IMR-90 (cell line): ENCODE measurements at regions not wholly inside any gene's neighbourhood (a gene's known extent, or its start where the extent isn't known, plus 50 kb on each side); places are given as distances from the start of the nearest gene placed in this dataset.

Experiments used
- ATAC-seq: fragments of 200-7000 bp; cut with Tn5 transposase; 2 replicates; pipeline ENCODE4 v1.9.1; 2020; ENCODE audit warnings: low read depth, mild to moderate bottlenecking, moderate library complexity
- BruUV-seq: library from RNA; stranded (reverse); fragments of 400-500 nt; replicated peaks from 2 replicates; lab custom pipeline; 2021; lab: Mats Ljungman, UMichigan
- CTCF ChIA-PET: fragments of 300-600 bp; formaldehyde crosslinking; extraction: SDS; loops from one replicate; lab custom pipeline; 2021; ENCODE audit warnings: antibody characterized with exemption; lab: Yijun Ruan, JAX
- POLR2A ChIA-PET: fragments of 300-600 bp; sonication (Branson Sonifier 250); formaldehyde crosslinking; loops from one replicate; lab custom pipeline; 2022; ENCODE audit warnings: antibody characterized with exemption; ENCODE audit not compliant: unreplicated experiment; lab: Charles Lee
- DNase-seq: peaks from one replicate; pipeline ENCODE4 v3.0.0; 2013
- H2AFZ ChIP-seq: replicated peaks from 2 replicates; pipeline ENCODE3; 2013; ENCODE audit warnings: low read length, mild to moderate bottlenecking; ENCODE audit not compliant: poor library complexity
- H2AK5ac ChIP-seq: 2 replicates; pipeline ENCODE4 v1.6.1; 2013; ENCODE audit warnings: low read depth, low read length, inconsistent platforms
- H2AK9ac ChIP-seq: replicated peaks from 2 replicates; pipeline ENCODE3; 2013; ENCODE audit warnings: mild to moderate bottlenecking, low read depth, low read length, moderate library complexity; ENCODE audit not compliant: poor library complexity
- H2BK120ac ChIP-seq: 2 replicates; pipeline ENCODE4 v1.6.1; 2013; ENCODE audit warnings: low read depth, low read length, inconsistent platforms
- H2BK15ac ChIP-seq: 3 replicates; pipeline ENCODE4 v1.6.1; 2013; ENCODE audit warnings: low read depth, low read length, inconsistent platforms
- H2BK20ac ChIP-seq: 2 replicates; pipeline ENCODE4 v1.6.1; 2013; ENCODE audit warnings: low read depth, mild to moderate bottlenecking, inconsistent platforms, low read length, moderate library complexity
- H2BK5ac ChIP-seq: 2 replicates; pipeline ENCODE4 v1.6.1; 2013; ENCODE audit warnings: mild to moderate bottlenecking, low read depth, low read length, inconsistent platforms; ENCODE audit not compliant: poor library complexity, severe bottlenecking
- H3K14ac ChIP-seq: replicated peaks from 2 replicates; pipeline ENCODE4 v1.6.1; 2013; ENCODE audit warnings: low read depth, low read length, inconsistent platforms
- H3K18ac ChIP-seq: 2 replicates; pipeline ENCODE4 v1.6.1; 2013; ENCODE audit warnings: low read depth, low read length, control low read depth
- H3K23ac ChIP-seq: 2 replicates; pipeline ENCODE4 v1.6.1; 2013; ENCODE audit warnings: low read depth, low read length, inconsistent platforms
- H3K27ac ChIP-seq: 2 replicates; pipeline ENCODE4 v1.5.1; 2013; ENCODE audit warnings: mild to moderate bottlenecking, control low read depth, low read length; ENCODE audit not compliant: insufficient read depth
- H3K27me3 ChIP-seq: 2 replicates; pipeline ENCODE4 v1.6.1; 2013; ENCODE audit warnings: low read length; ENCODE audit not compliant: control insufficient read depth, insufficient read depth
- H3K36me3 ChIP-seq: 2 replicates; pipeline ENCODE4 v1.6.1; 2013; ENCODE audit warnings: low read length, mixed read lengths; ENCODE audit not compliant: control insufficient read depth, insufficient read depth
- H3K4ac ChIP-seq: 2 replicates; pipeline ENCODE4 v1.6.1; 2013; ENCODE audit warnings: low read depth, low read length, inconsistent platforms
- H3K4me1 ChIP-seq: 2 replicates; pipeline ENCODE4 v1.6.1; 2013; ENCODE audit warnings: low read length, mixed read lengths; ENCODE audit not compliant: control insufficient read depth, insufficient read depth
- H3K4me2 ChIP-seq: 2 replicates; pipeline ENCODE4 v1.6.1; 2013; ENCODE audit warnings: low read depth, mild to moderate bottlenecking, control low read depth, low read length, moderate library complexity
- H3K4me3 ChIP-seq: 2 replicates; pipeline ENCODE4 v1.5.1; 2013; ENCODE audit warnings: low read depth, mild to moderate bottlenecking, control low read depth, low read length, moderate library complexity; ENCODE audit not compliant: insufficient read depth
- H3K56ac ChIP-seq: 2 replicates; pipeline ENCODE4 v1.6.1; 2013; ENCODE audit warnings: low read length, inconsistent platforms; ENCODE audit not compliant: insufficient read depth; ENCODE audit errors: extremely low read depth
- H3K79me1 ChIP-seq, 2 experiments: 2 replicates each; pipeline ENCODE4 v1.6.1; 2013; ENCODE audit warnings: low read length in 2 of 2, inconsistent platforms in 1 of 2, low read depth in 1 of 2
- H3K9ac ChIP-seq: 2 replicates; pipeline ENCODE4 v1.6.1; 2013; ENCODE audit warnings: low read depth, low read length, control low read depth
- H3K9me1 ChIP-seq: 2 replicates; pipeline ENCODE4 v1.6.1; 2013; ENCODE audit warnings: low read length, inconsistent platforms; ENCODE audit not compliant: insufficient read depth
- H3K9me3 ChIP-seq: 2 replicates; pipeline ENCODE4 v1.6.1; 2013; ENCODE audit warnings: low read length; ENCODE audit not compliant: control insufficient read depth, insufficient read depth
- H4K20me1 ChIP-seq: 2 replicates; pipeline ENCODE4 v1.6.1; 2013; ENCODE audit warnings: low read length, inconsistent platforms; ENCODE audit not compliant: insufficient read depth
- H4K5ac ChIP-seq: 2 replicates; pipeline ENCODE4 v1.6.1; 2013; ENCODE audit warnings: mild to moderate bottlenecking, low read depth, low read length, control low read depth
- H4K8ac ChIP-seq, 2 experiments: 2 replicates each; pipeline ENCODE4 v1.6.1; 2013; ENCODE audit warnings: low read depth in 2 of 2, low read length in 2 of 2, control low read depth in 1 of 2, inconsistent platforms in 1 of 2
- H4K91ac ChIP-seq: 2 replicates; pipeline ENCODE4 v1.6.1; 2013; ENCODE audit warnings: low read depth, low read length, inconsistent platforms; ENCODE audit not compliant: insufficient read depth
- CEBPB ChIP-seq: IDR thresholded peaks from 2 replicates; pipeline ENCODE4 v1.6.1; 2012; ENCODE audit warnings: low read depth, low read length, improper control_type of control experiment
- CHD1 ChIP-seq: IDR thresholded peaks from 2 replicates; pipeline ENCODE4 v1.6.1; 2012; ENCODE audit warnings: low read depth, low read length, improper control_type of control experiment
- FOS ChIP-seq: fragments of 150-350 bp; IDR thresholded peaks from 2 replicates; pipeline ENCODE4 v1.6.1; 2016; ENCODE audit warnings: low read depth, low read length
- MAFK ChIP-seq: IDR thresholded peaks from 2 replicates; pipeline ENCODE4 v1.6.1; 2012; ENCODE audit warnings: low read depth, low read length, improper control_type of control experiment
- MXI1 ChIP-seq: IDR thresholded peaks from 2 replicates; pipeline ENCODE4 v1.6.1; 2012; ENCODE audit warnings: low read depth, mild to moderate bottlenecking, low read length, moderate library complexity, borderline replicate concordance
- NFE2L2 ChIP-seq: fragments of 150-350 bp; IDR thresholded peaks from 2 replicates; pipeline ENCODE4 v1.6.1; 2016; ENCODE audit warnings: low read depth, mild to moderate bottlenecking, low read length
- POLR2A ChIP-seq: IDR thresholded peaks from 2 replicates; pipeline ENCODE4 v1.6.1; 2012; ENCODE audit warnings: mild to moderate bottlenecking, low read depth, low read length
- RAD21 ChIP-seq: IDR thresholded peaks from 2 replicates; pipeline ENCODE4 v1.6.1; 2012; ENCODE audit warnings: low read length, improper control_type of control experiment
- RCOR1 ChIP-seq: IDR thresholded peaks from 2 replicates; pipeline ENCODE4 v1.6.1; 2012; ENCODE audit warnings: mild to moderate bottlenecking, low read length, improper control_type of control experiment; ENCODE audit not compliant: insufficient replicate concordance
- RFX5 ChIP-seq: IDR thresholded peaks from 2 replicates; pipeline ENCODE4 v1.8.0; 2012; ENCODE audit warnings: low read depth, mild to moderate bottlenecking, low read length, moderate library complexity
- SMC3 ChIP-seq: fragments of 150-350 bp; IDR thresholded peaks from 2 replicates; pipeline ENCODE4 v1.6.1; 2016; ENCODE audit warnings: low read depth, mild to moderate bottlenecking, antibody characterized with exemption, low read length, moderate library complexity
- WGBS, 2 experiments: methylation state at CpG; one replicate each; pipeline versions ENCODE4 v1.1.5 to v1.1.7; 2013; ENCODE audit warnings: missing lambda C conversion rate in 2 of 2; ENCODE audit not compliant: insufficient read length in 1 of 2; ENCODE audit errors: extremely low coverage in 2 of 2; 5-methylcytosine and 5-hydroxymethylcytosine counted together
- dilution Hi-C: fragments of 300-500 bp; cut with HindIII; formaldehyde crosslinking; loops from one replicate; pipeline ENCODE4 v1.14.3; 2018; ENCODE audit warnings: low sequenced_read_pairs; ENCODE audit not compliant: unreplicated experiment
- in situ Hi-C: fragments of 300-500 bp; cut with MboI; formaldehyde crosslinking; loops from 3 replicates; pipeline ENCODE4 v1.14.3; 2019; ENCODE audit warnings: low sequenced_read_pairs, inconsistent platforms, mixed read lengths
- intact Hi-C: fragments of 100-400 bp; cut with micrococcal nuclease; formaldehyde crosslinking; loops from 2 replicates; pipeline ENCODE4 v1.10.0; 2022
- TF ChIP-seq, protein P1 (sequence below): conservative IDR thresholded peaks from 2 replicates; pipeline ENCODE4 v1.5.1; 2012; ENCODE audit warnings: mild to moderate bottlenecking, low read depth, low read length, improper control_type of control experiment
- TF ChIP-seq, protein P2 (sequence below): fragments of 150-350 bp; IDR thresholded peaks from 2 replicates; pipeline ENCODE4 v1.6.1; 2016; ENCODE audit warnings: low read depth, mild to moderate bottlenecking, low read length, moderate library complexity, borderline replicate concordance
- TF ChIP-seq, protein P3 (sequence below): fragments of 150-350 bp; IDR thresholded peaks from 2 replicates; pipeline ENCODE4 v1.6.1; 2017; ENCODE audit warnings: mild to moderate bottlenecking, antibody characterized with exemption, low read length, low read depth

DNA sequence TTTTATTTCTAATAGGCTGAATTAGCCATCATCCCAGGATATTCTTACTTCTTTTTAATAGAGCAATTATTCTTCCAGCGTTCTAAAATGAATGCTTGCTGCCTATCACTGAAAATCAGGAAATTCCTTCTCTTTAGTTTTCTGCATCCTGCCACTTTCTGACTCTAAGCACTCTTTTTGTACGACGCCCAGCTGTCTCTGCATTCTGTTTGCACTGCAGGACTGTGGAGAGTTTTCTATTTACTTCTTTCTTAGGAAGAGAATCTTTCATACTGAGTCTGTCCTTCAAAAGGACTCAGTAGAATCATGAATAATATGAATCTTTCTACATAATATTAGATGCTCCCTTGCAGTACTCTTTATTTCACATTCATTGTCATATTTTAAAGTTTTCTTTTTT lies 360.4 kb upstream of the DSEL start:
- Histone ChIP-seq H3K36me3 (no peaks in the 10 kb centered on the region), H3K9me1 (no peaks in the 10 kb centered on the region), H3K9ac (no peak overlapping the region), H2AK9ac (no peak overlapping the region), H3K27ac (no peak overlapping the region), H4K91ac (no peak overlapping the region), H4K5ac (no peak overlapping the region), H3K56ac (no peak overlapping the region), H3K4me2 (no peak overlapping the region), H2BK20ac (no peak overlapping the region), H2BK5ac (no peak overlapping the region), H3K4me1 (no peaks in the 10 kb centered on the region), H2AFZ (no peak overlapping the region), H3K79me1 (no peaks in the 10 kb centered on the region), H4K20me1 (no peaks in the 10 kb centered on the region), H2BK15ac (no peak overlapping the region), H3K4ac (no peak overlapping the region), H2BK120ac (no peak overlapping the region; the same call in 1 of the 2 replicates), H3K27me3 (no peaks in the 10 kb centered on the region), H3K14ac (no peak overlapping the region), H2AK5ac (no peak overlapping the region), H3K4me3 (no peak overlapping the region), H3K9me3 (no peaks in the 10 kb centered on the region), H3K23ac (no peak overlapping the region), H3K18ac (no peak overlapping the region), H4K8ac (no peak overlapping the region)
- POLR2A ChIA-PET: no interaction called here
- no peak for ATAC-seq
- BruUV-seq: no TSS peak
- in situ Hi-C loops (no loop called here), intact Hi-C loops (no loop called here), dilution Hi-C loops (no loop called here)
- TF ChIP-seq SMC3: no peak
- no peak for TF ChIP-seq RFX5
- TF ChIP-seq MAFK: no peak
- TF ChIP-seq CHD1: no peak
- no peak for TF ChIP-seq NFE2L2
- TF ChIP-seq, protein P1, sequence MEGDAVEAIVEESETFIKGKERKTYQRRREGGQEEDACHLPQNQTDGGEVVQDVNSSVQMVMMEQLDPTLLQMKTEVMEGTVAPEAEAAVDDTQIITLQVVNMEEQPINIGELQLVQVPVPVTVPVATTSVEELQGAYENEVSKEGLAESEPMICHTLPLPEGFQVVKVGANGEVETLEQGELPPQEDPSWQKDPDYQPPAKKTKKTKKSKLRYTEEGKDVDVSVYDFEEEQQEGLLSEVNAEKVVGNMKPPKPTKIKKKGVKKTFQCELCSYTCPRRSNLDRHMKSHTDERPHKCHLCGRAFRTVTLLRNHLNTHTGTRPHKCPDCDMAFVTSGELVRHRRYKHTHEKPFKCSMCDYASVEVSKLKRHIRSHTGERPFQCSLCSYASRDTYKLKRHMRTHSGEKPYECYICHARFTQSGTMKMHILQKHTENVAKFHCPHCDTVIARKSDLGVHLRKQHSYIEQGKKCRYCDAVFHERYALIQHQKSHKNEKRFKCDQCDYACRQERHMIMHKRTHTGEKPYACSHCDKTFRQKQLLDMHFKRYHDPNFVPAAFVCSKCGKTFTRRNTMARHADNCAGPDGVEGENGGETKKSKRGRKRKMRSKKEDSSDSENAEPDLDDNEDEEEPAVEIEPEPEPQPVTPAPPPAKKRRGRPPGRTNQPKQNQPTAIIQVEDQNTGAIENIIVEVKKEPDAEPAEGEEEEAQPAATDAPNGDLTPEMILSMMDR: no peak
- TF ChIP-seq RCOR1: no peak
- no peak for TF ChIP-seq CEBPB
- TF ChIP-seq FOS: no peak
- TF ChIP-seq MXI1: no peak
- no peak for TF ChIP-seq POLR2A
- TF ChIP-seq RAD21: no peak
- TF ChIP-seq, protein P2, sequence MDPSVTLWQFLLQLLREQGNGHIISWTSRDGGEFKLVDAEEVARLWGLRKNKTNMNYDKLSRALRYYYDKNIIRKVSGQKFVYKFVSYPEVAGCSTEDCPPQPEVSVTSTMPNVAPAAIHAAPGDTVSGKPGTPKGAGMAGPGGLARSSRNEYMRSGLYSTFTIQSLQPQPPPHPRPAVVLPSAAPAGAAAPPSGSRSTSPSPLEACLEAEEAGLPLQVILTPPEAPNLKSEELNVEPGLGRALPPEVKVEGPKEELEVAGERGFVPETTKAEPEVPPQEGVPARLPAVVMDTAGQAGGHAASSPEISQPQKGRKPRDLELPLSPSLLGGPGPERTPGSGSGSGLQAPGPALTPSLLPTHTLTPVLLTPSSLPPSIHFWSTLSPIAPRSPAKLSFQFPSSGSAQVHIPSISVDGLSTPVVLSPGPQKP: no peak
- TF ChIP-seq, protein P3, sequence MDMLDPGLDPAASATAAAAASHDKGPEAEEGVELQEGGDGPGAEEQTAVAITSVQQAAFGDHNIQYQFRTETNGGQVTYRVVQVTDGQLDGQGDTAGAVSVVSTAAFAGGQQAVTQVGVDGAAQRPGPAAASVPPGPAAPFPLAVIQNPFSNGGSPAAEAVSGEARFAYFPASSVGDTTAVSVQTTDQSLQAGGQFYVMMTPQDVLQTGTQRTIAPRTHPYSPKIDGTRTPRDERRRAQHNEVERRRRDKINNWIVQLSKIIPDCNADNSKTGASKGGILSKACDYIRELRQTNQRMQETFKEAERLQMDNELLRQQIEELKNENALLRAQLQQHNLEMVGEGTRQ: no peak
- no peak for DNase-seq
- 70% methylated on average over 1 of the region's 3 CpGs; no CpG with 5 or more reads in 1 of the 2 experiments for WGBS, 2 experiments
- CTCF ChIA-PET: no interaction called here
